ENCODE measurements at regions not wholly inside any gene's neighbourhood (a gene's known extent, or its start where the extent isn't known, plus 50 kb on each side); places are given as distances from the start of the nearest gene placed in this dataset.

DNA sequence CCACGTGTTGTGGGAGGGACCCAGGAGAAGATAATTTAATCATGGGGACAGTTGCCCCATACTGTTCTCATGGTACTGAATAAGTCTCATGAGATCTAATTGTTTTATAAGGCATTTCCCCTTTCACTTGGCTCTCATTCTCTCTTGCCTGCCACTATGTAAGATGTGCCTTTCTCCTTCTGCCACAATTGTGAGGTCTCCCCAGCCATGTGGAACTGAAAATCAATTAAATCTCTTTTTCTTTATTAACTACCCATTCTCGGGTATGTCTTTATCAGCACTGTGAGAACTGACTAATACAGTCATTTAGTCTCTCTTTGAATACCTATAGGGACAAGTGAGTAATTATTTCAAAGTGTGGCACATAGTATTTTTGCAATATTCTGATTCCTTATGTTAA lies 269.2 kb upstream of the SMARCA2 start:
- TF ChIP-seq, protein P1, sequence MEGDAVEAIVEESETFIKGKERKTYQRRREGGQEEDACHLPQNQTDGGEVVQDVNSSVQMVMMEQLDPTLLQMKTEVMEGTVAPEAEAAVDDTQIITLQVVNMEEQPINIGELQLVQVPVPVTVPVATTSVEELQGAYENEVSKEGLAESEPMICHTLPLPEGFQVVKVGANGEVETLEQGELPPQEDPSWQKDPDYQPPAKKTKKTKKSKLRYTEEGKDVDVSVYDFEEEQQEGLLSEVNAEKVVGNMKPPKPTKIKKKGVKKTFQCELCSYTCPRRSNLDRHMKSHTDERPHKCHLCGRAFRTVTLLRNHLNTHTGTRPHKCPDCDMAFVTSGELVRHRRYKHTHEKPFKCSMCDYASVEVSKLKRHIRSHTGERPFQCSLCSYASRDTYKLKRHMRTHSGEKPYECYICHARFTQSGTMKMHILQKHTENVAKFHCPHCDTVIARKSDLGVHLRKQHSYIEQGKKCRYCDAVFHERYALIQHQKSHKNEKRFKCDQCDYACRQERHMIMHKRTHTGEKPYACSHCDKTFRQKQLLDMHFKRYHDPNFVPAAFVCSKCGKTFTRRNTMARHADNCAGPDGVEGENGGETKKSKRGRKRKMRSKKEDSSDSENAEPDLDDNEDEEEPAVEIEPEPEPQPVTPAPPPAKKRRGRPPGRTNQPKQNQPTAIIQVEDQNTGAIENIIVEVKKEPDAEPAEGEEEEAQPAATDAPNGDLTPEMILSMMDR (IDR thresholded peaks at IDR 0.05; ENCODE audit: low read depth, low read length, missing input control), result no peak
- TF ChIP-seq SP1 (IDR thresholded peaks at IDR 0.05) (no peak), TAF1 (conservative IDR thresholded peaks at IDR 0.05) (no peak), RXRA (IDR thresholded peaks at IDR 0.05) (no peak), GABPA (IDR thresholded peaks at IDR 0.05 in 1 of 2, conservative IDR thresholded peaks at IDR 0.05 in 1 of 2) (no peak), YY1 (IDR thresholded peaks at IDR 0.05) (no peak), RAD21 (IDR thresholded peaks at IDR 0.05) (no peak)
- TF ChIP-seq, protein P2, sequence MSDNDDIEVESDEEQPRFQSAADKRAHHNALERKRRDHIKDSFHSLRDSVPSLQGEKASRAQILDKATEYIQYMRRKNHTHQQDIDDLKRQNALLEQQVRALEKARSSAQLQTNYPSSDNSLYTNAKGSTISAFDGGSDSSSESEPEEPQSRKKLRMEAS (IDR thresholded peaks at IDR 0.05), result no peak
- TF ChIP-seq, protein P3, sequence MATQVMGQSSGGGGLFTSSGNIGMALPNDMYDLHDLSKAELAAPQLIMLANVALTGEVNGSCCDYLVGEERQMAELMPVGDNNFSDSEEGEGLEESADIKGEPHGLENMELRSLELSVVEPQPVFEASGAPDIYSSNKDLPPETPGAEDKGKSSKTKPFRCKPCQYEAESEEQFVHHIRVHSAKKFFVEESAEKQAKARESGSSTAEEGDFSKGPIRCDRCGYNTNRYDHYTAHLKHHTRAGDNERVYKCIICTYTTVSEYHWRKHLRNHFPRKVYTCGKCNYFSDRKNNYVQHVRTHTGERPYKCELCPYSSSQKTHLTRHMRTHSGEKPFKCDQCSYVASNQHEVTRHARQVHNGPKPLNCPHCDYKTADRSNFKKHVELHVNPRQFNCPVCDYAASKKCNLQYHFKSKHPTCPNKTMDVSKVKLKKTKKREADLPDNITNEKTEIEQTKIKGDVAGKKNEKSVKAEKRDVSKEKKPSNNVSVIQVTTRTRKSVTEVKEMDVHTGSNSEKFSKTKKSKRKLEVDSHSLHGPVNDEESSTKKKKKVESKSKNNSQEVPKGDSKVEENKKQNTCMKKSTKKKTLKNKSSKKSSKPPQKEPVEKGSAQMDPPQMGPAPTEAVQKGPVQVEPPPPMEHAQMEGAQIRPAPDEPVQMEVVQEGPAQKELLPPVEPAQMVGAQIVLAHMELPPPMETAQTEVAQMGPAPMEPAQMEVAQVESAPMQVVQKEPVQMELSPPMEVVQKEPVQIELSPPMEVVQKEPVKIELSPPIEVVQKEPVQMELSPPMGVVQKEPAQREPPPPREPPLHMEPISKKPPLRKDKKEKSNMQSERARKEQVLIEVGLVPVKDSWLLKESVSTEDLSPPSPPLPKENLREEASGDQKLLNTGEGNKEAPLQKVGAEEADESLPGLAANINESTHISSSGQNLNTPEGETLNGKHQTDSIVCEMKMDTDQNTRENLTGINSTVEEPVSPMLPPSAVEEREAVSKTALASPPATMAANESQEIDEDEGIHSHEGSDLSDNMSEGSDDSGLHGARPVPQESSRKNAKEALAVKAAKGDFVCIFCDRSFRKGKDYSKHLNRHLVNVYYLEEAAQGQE (IDR thresholded peaks at IDR 0.05), result no peak
- TF ChIP-seq, protein P4, sequence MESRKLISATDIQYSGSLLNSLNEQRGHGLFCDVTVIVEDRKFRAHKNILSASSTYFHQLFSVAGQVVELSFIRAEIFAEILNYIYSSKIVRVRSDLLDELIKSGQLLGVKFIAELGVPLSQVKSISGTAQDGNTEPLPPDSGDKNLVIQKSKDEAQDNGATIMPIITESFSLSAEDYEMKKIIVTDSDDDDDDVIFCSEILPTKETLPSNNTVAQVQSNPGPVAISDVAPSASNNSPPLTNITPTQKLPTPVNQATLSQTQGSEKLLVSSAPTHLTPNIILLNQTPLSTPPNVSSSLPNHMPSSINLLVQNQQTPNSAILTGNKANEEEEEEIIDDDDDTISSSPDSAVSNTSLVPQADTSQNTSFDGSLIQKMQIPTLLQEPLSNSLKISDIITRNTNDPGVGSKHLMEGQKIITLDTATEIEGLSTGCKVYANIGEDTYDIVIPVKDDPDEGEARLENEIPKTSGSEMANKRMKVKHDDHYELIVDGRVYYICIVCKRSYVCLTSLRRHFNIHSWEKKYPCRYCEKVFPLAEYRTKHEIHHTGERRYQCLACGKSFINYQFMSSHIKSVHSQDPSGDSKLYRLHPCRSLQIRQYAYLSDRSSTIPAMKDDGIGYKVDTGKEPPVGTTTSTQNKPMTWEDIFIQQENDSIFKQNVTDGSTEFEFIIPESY (IDR thresholded peaks at IDR 0.05), result no peak

Data from liver (tissue), 3 donors.